Natural killer cell (primary cell): ENCODE measurements at regions not wholly inside any gene's neighbourhood (a gene's known extent, or its start where the extent isn't known, plus 50 kb on each side); places are given as distances from the start of the nearest gene placed in this dataset.

ENCODE experiments used
- ATAC-seq, 3 donors: fragments of 150-1000 bp in 2 of 3; fragments of 200-7000 bp in 1 of 3; cut with Tn5 transposase; 1 replicate in 1 of 3; 2 replicates in 2 of 3; pipeline ENCODE4 v1.10.0; 2021; ENCODE audit warnings: mild to moderate bottlenecking in 2 of 3, moderate library complexity in 2 of 3
- DNase-seq, 2 donors: peaks; one replicate each; pipeline versions ENCODE4 v3.0.0 to v3.0.0-alpha.2; 2013 to 2021; ENCODE audit warnings: mixed read lengths in 1 of 2
- H3K27ac ChIP-seq: one replicate; pipeline ENCODE4 v1.5.1; 2013; ENCODE audit warnings: mild to moderate bottlenecking, low read length
- H3K27me3 ChIP-seq: one replicate; pipeline ENCODE4 v1.6.1; 2013; ENCODE audit warnings: low read length; ENCODE audit not compliant: control insufficient read depth, insufficient read depth
- H3K36me3 ChIP-seq: one replicate; pipeline ENCODE4 v1.6.1; 2013; ENCODE audit warnings: low read length; ENCODE audit not compliant: control insufficient read depth, insufficient read depth
- H3K4me1 ChIP-seq: one replicate; pipeline ENCODE4 v1.6.1; 2013; ENCODE audit warnings: low read length; ENCODE audit not compliant: control insufficient read depth, insufficient read depth
- H3K4me3 ChIP-seq: one replicate; pipeline ENCODE4 v1.5.1; 2013; ENCODE audit warnings: low read length
- H3K9me3 ChIP-seq: one replicate; pipeline ENCODE4 v1.6.1; 2013; ENCODE audit warnings: low read length; ENCODE audit not compliant: control insufficient read depth, insufficient read depth
- H3K27ac Mint-ChIP-seq, 2 donors: one replicate each; pipeline ENCODE4 v1.8.0; 2022; ENCODE audit warnings: mild to moderate bottlenecking in 2 of 2, mixed read lengths in 2 of 2, moderate library complexity in 1 of 2
- H3K27me3 Mint-ChIP-seq, 2 donors: one replicate each; pipeline ENCODE4 v1.8.0; 2022; ENCODE audit warnings: low read depth in 2 of 2, mixed read lengths in 2 of 2
- H3K36me3 Mint-ChIP-seq: one replicate; pipeline ENCODE4 v1.8.0; 2022; ENCODE audit warnings: mixed read lengths
- H3K4me1 Mint-ChIP-seq, 2 donors: one replicate each; pipeline ENCODE4 v1.8.0; 2022; ENCODE audit warnings: mixed read lengths in 2 of 2
- H3K4me3 Mint-ChIP-seq: one replicate; pipeline ENCODE4 v1.8.0; 2022; ENCODE audit warnings: mild to moderate bottlenecking, moderate library complexity, mixed read lengths
- H3K9me3 Mint-ChIP-seq, 2 donors: one replicate each; pipeline ENCODE4 v1.8.0; 2022; ENCODE audit warnings: mixed read lengths in 2 of 2
- CTCF ChIP-seq: fragments of 200-600 bp; IDR thresholded peaks from one replicate; pipeline ENCODE4 v1.8.0; 2022; ENCODE audit warnings: antibody characterized with exemption
- WGBS: methylation state at CpG from one replicate; pipeline ENCODE4 v1.1.7; 2013; ENCODE audit warnings: missing lambda C conversion rate; ENCODE audit not compliant: insufficient coverage; 5-methylcytosine and 5-hydroxymethylcytosine counted together
- intact Hi-C: fragments of 100-400 bp; cut with micrococcal nuclease; formaldehyde crosslinking; loops from one replicate; pipeline ENCODE4 v1.14.2; 2022

GRCh38 chr4:177680308-177680707 lies 238.1 kb upstream of the AGA start:
- no peaks in the 10 kb centered on the region for H3K9me3 ChIP-seq
- DNase-seq (no peak), ATAC-seq (no peak)
- no peak overlapping the region for H3K27ac ChIP-seq
- Mint-ChIP-seq H3K27me3 (no peaks in the 10 kb centered on the region), H3K9me3 (peaks cover 5 to 9% of the 10 kb centered on the region in 2 donors), H3K4me3 (no peak overlapping the region), H3K36me3 (no peaks in the 10 kb centered on the region), H3K4me1 (no peaks in the 10 kb centered on the region), H3K27ac (no peak overlapping the region)
- H3K36me3 ChIP-seq, result no peaks in the 10 kb centered on the region
- intact Hi-C loops, result no loop called here
- no peak overlapping the region for H3K4me3 ChIP-seq
- no peaks in the 10 kb centered on the region for H3K27me3 ChIP-seq
- TF ChIP-seq CTCF, result no peak
- 59% methylated on average over 2 of the region's 2 CpGs for WGBS
- H3K4me1 ChIP-seq, result no peaks in the 10 kb centered on the region

GRCh38 chr4:177681902-177682301 lies 239.7 kb upstream of the AGA start:
- H3K36me3 Mint-ChIP-seq, result no peaks in the 10 kb centered on the region
- no peak overlapping the region for H3K27ac Mint-ChIP-seq
- no peak overlapping the region for H3K27ac ChIP-seq
- DNase-seq (no peak), ATAC-seq (no peak)
- no peak for TF ChIP-seq CTCF
- no peaks in the 10 kb centered on the region for H3K4me1 Mint-ChIP-seq
- H3K4me3 ChIP-seq, result no peak overlapping the region
- intact Hi-C loops, result no loop called here
- H3K4me3 Mint-ChIP-seq, result no peak overlapping the region
- WGBS, result 100% methylated on average over 1 of the region's 1 CpG
- H3K27me3 ChIP-seq, result no peaks in the 10 kb centered on the region
- no peaks in the 10 kb centered on the region for H3K36me3 ChIP-seq
- peaks cover 6 to 10% of the 10 kb centered on the region in 2 donors for H3K9me3 Mint-ChIP-seq
- no peaks in the 10 kb centered on the region for H3K27me3 Mint-ChIP-seq
- H3K4me1 ChIP-seq, result no peaks in the 10 kb centered on the region
- no peaks in the 10 kb centered on the region for H3K9me3 ChIP-seq

- Histone ChIP-seq H3K4me3 (no peak overlapping the region), H3K4me1 (no peaks in the 10 kb centered on the region), H3K9me3 (no peaks in the 10 kb centered on the region), H3K27ac (no peak overlapping the region), H3K36me3 (no peaks in the 10 kb centered on the region), H3K27me3 (no peaks in the 10 kb centered on the region)
- ATAC-seq (no peak), DNase-seq (no peak)
- no peak for TF ChIP-seq CTCF
- Mint-ChIP-seq H3K4me3 (no peak overlapping the region), H3K4me1 (no peaks in the 10 kb centered on the region), H3K36me3 (no peaks in the 10 kb centered on the region), H3K27me3 (no peaks in the 10 kb centered on the region), H3K27ac (no peak overlapping the region), H3K9me3 (peaks cover 2 to 9% of the 10 kb centered on the region in 2 donors)
- intact Hi-C loops, result no loop called here
Measured at GRCh38 chr4:177687117-177687516, 244.9 kb upstream of the AGA start.

GRCh38 chr4:177692907-177693306 lies 250.7 kb upstream of the AGA start:
- intact Hi-C loops, result no loop called here
- H3K36me3 Mint-ChIP-seq, result no peaks in the 10 kb centered on the region
- no peaks in the 10 kb centered on the region for H3K27me3 ChIP-seq
- DNase-seq (no peak), ATAC-seq (no peak)
- no peak overlapping the region for H3K27ac Mint-ChIP-seq
- no peaks in the 10 kb centered on the region for H3K27me3 Mint-ChIP-seq
- H3K4me3 ChIP-seq, result no peak overlapping the region
- TF ChIP-seq CTCF, result no peak
- peaks cover 0 to 17% of the 10 kb centered on the region in 2 donors for H3K9me3 Mint-ChIP-seq
- H3K36me3 ChIP-seq, result no peaks in the 10 kb centered on the region
- WGBS, result no CpG with 5 or more reads among the region's 1 CpG
- H3K4me1 Mint-ChIP-seq, result no peaks in the 10 kb centered on the region
- H3K4me3 Mint-ChIP-seq, result no peak overlapping the region
- H3K4me1 ChIP-seq, result no peaks in the 10 kb centered on the region
- no peaks in the 10 kb centered on the region for H3K9me3 ChIP-seq
- H3K27ac ChIP-seq, result no peak overlapping the region
